Esophagus (tissue), 2 donors: ENCODE measurements at regions not wholly inside any gene's neighbourhood (a gene's known extent, or its start where the extent isn't known, plus 50 kb on each side); places are given as distances from the start of the nearest gene placed in this dataset.

Source experiments
- H3K27ac ChIP-seq, 2 donors: one replicate each; pipeline ENCODE4 v1.5.1; 2013; ENCODE audit warnings: low read depth in 2 of 2, mild to moderate bottlenecking in 2 of 2, inconsistent platforms in 1 of 2, low read length in 1 of 2, moderate library complexity in 1 of 2
- H3K27me3 ChIP-seq, 2 donors: one replicate each; pipeline ENCODE4 v1.6.1; 2013; ENCODE audit warnings: low read length in 2 of 2, control low read depth in 1 of 2, mild to moderate bottlenecking in 1 of 2; ENCODE audit not compliant: insufficient read depth in 2 of 2, control insufficient read depth in 1 of 2
- H3K36me3 ChIP-seq, 2 donors: one replicate each; pipeline ENCODE4 v1.6.1; 2013; ENCODE audit warnings: low read length in 1 of 2; ENCODE audit not compliant: control insufficient read depth in 2 of 2, insufficient read depth in 2 of 2
- H3K4me1 ChIP-seq, 2 donors: one replicate each; pipeline ENCODE4 v1.6.1; 2013; ENCODE audit warnings: low read length in 1 of 2; ENCODE audit not compliant: control insufficient read depth in 2 of 2, insufficient read depth in 2 of 2
- H3K4me3 ChIP-seq, 2 donors: one replicate each; pipeline ENCODE4 v1.5.1; 2013; ENCODE audit warnings: low read length in 2 of 2, mild to moderate bottlenecking in 2 of 2, low read depth in 1 of 2, moderate library complexity in 1 of 2
- H3K9me3 ChIP-seq, 2 donors: one replicate each; pipeline ENCODE4 v1.6.1; 2013; ENCODE audit warnings: mild to moderate bottlenecking in 2 of 2, low read depth in 1 of 2, low read length in 1 of 2, moderate library complexity in 1 of 2; ENCODE audit not compliant: control insufficient read depth in 2 of 2, insufficient read depth in 1 of 2
- WGBS, 2 donors: extraction: QIAGEN DNeasy Blood & Tissue Kit; methylation state at CpG; one replicate each; pipeline ENCODE4 v1.1.7; 2013; 5-methylcytosine and 5-hydroxymethylcytosine counted together
- donor health status: healthy with polysubstance abuse.
- donor health status: Bipolar disorder and iron deficiency.

GRCh38 chr16:55116165-55116920 is 185.7 kb downstream of the IRX5 start:
- H3K36me3 ChIP-seq: no peaks in the 10 kb centered on the region
- H3K4me1 ChIP-seq: peaks cover 0 to 4% of the 10 kb centered on the region in 2 donors
- H3K27me3 ChIP-seq: no peaks in the 10 kb centered on the region
- H3K27ac ChIP-seq: peak overlapping the region in 1 of 2 donors; percentile 6
- no peak overlapping the region for H3K4me3 ChIP-seq
- WGBS, 2 donors: 42 to 56% methylated on average over 14 of the region's 14 CpGs
- H3K9me3 ChIP-seq: peaks cover 0 to 2% of the 10 kb centered on the region in 2 donors

GRCh38 chr16:55118701-55119260 is 188.1 kb downstream of the IRX5 start:
- Histone ChIP-seq H3K36me3 (no peaks in the 10 kb centered on the region), H3K27me3 (no peaks in the 10 kb centered on the region), H3K9me3 (peaks cover 0 to 5% of the 10 kb centered on the region in 2 donors), H3K4me1 (peaks cover 0 to 4% of the 10 kb centered on the region in 2 donors), H3K4me3 (no peak overlapping the region), H3K27ac (no peak overlapping the region)
- 76 to 84% methylated on average over 10 of the region's 10 CpGs for WGBS, 2 donors

GRCh38 chr16:55120408-55120807 is 189.7 kb downstream of the IRX5 start:
- peaks cover 0 to 4% of the 10 kb centered on the region in 2 donors for H3K4me1 ChIP-seq
- no peak overlapping the region for H3K4me3 ChIP-seq
- no peaks in the 10 kb centered on the region for H3K27me3 ChIP-seq
- H3K9me3 ChIP-seq: peaks cover 0 to 5% of the 10 kb centered on the region in 2 donors
- no peaks in the 10 kb centered on the region for H3K36me3 ChIP-seq
- 29 to 34% methylated on average over 2 of the region's 2 CpGs for WGBS, 2 donors
- no peak overlapping the region for H3K27ac ChIP-seq

- Histone ChIP-seq H3K4me1 (peaks cover 0 to 3% of the 10 kb centered on the region in 2 donors), H3K27me3 (no peaks in the 10 kb centered on the region), H3K27ac (no peak overlapping the region), H3K4me3 (no peak overlapping the region), H3K9me3 (peaks cover 0 to 5% of the 10 kb centered on the region in 2 donors), H3K36me3 (no peaks in the 10 kb centered on the region)
- WGBS, 2 donors: 76 to 84% methylated on average over 4 of the region's 4 CpGs
Measured at GRCh38 chr16:55120826-55121225, 190.2 kb downstream of the IRX5 start.

- no peak overlapping the region for H3K27ac ChIP-seq
- 97 to 100% methylated on average over 1 of the region's 1 CpG for WGBS, 2 donors
- peaks cover 0 to 7% of the 10 kb centered on the region in 2 donors for H3K9me3 ChIP-seq
- H3K27me3 ChIP-seq: no peaks in the 10 kb centered on the region
- no peaks in the 10 kb centered on the region for H3K4me1 ChIP-seq
- H3K4me3 ChIP-seq: no peak overlapping the region
- no peaks in the 10 kb centered on the region for H3K36me3 ChIP-seq
Measured at GRCh38 chr16:55123652-55124051, 193.0 kb downstream of the IRX5 start.

- no peak overlapping the region for H3K27ac ChIP-seq
- 79 to 80% methylated on average over 8 of the region's 8 CpGs for WGBS, 2 donors
- H3K36me3 ChIP-seq: no peaks in the 10 kb centered on the region
- no peak overlapping the region for H3K4me3 ChIP-seq
- peaks cover 0 to 5% of the 10 kb centered on the region in 2 donors for H3K9me3 ChIP-seq
- H3K4me1 ChIP-seq: no peaks in the 10 kb centered on the region
- no peaks in the 10 kb centered on the region for H3K27me3 ChIP-seq
Measured at GRCh38 chr16:55125818-55126385, 195.2 kb downstream of the IRX5 start.

- peaks cover 0 to 5% of the 10 kb centered on the region in 2 donors for H3K9me3 ChIP-seq
- no peaks in the 10 kb centered on the region for H3K36me3 ChIP-seq
- no peak overlapping the region for H3K27ac ChIP-seq
- H3K4me1 ChIP-seq: no peaks in the 10 kb centered on the region
- H3K27me3 ChIP-seq: no peaks in the 10 kb centered on the region
- WGBS, 2 donors: 64 to 66% methylated on average over 8 of the region's 8 CpGs
- H3K4me3 ChIP-seq: no peak overlapping the region
Measured at GRCh38 chr16:55126456-55126855, 195.8 kb downstream of the IRX5 start.

- Histone ChIP-seq H3K36me3 (no peaks in the 10 kb centered on the region), H3K27me3 (no peaks in the 10 kb centered on the region), H3K27ac (no peak overlapping the region), H3K9me3 (peaks cover 0 to 2% of the 10 kb centered on the region in 2 donors), H3K4me1 (no peaks in the 10 kb centered on the region), H3K4me3 (no peak overlapping the region)
- WGBS, 2 donors: 80 to 87% methylated on average over 12 of the region's 12 CpGs
Measured at GRCh38 chr16:55130456-55130855, 193.5 kb upstream of the IRX6 start.

GRCh38 chr16:55130911-55131310 is 193.1 kb upstream of the IRX6 start:
- 77 to 85% methylated on average over 2 of the region's 2 CpGs for WGBS, 2 donors
- Histone ChIP-seq H3K27me3 (no peaks in the 10 kb centered on the region), H3K27ac (no peak overlapping the region), H3K36me3 (no peaks in the 10 kb centered on the region), H3K9me3 (peaks cover 0 to 2% of the 10 kb centered on the region in 2 donors), H3K4me3 (no peak overlapping the region), H3K4me1 (no peaks in the 10 kb centered on the region)
